PC-9 (cell line): ENCODE measurements at regions not wholly inside any gene's neighbourhood (a gene's known extent, or its start where the extent isn't known, plus 50 kb on each side); places are given as distances from the start of the nearest gene placed in this dataset.

Experiments
- BruUV-seq: library from RNA; stranded (reverse); fragments of 400-500 nt; replicated peaks from 2 replicates; lab custom pipeline; 2021; lab: Mats Ljungman, UMichigan
- CTCF ChIA-PET: fragments of 300-600 bp; sonication (Branson Sonifier 250); formaldehyde crosslinking; loops from one replicate; lab custom pipeline; 2022; ENCODE audit warnings: antibody characterized with exemption; lab: Charles Lee
- POLR2A ChIA-PET: fragments of 300-600 bp; sonication (Branson Sonifier 250); formaldehyde crosslinking; loops from one replicate; lab custom pipeline; 2022; ENCODE audit warnings: antibody characterized with exemption; ENCODE audit not compliant: unreplicated experiment; lab: Charles Lee
- DNase-seq, 2 experiments: peaks; one replicate each; pipeline versions ENCODE4 v3.0.0 to v3.0.0-alpha.2; 2015 to 2022; ENCODE audit warnings: mixed read lengths in 1 of 2
- H2AFZ ChIP-seq: fragments of 200-600 bp; sonication (generic); 2 replicates; pipeline ENCODE4 v1.8.1; 2017; ENCODE audit warnings: antibody characterized with exemption
- H3F3A ChIP-seq: fragments of 200-600 bp; sonication (generic); 2 replicates; pipeline ENCODE4 v1.8.1; 2017; ENCODE audit warnings: antibody characterized with exemption, mild to moderate bottlenecking, low read depth; ENCODE audit not compliant: insufficient read depth
- H3K27ac ChIP-seq: fragments of 200-600 bp; sonication (generic); 2 replicates; pipeline ENCODE4 v1.6.1; 2016; ENCODE audit warnings: mixed run types
- H3K27me3 ChIP-seq: fragments of 200-600 bp; sonication (generic); 2 replicates; pipeline ENCODE4 v1.6.1; 2016; ENCODE audit warnings: low read depth, mixed run types; ENCODE audit not compliant: insufficient read depth
- H3K36me3 ChIP-seq: fragments of 200-600 bp; sonication (generic); 2 replicates; pipeline ENCODE4 v1.6.1; 2016; ENCODE audit warnings: low read depth, mixed run types
- H3K4me1 ChIP-seq: fragments of 200-600 bp; sonication (generic); replicated peaks from 2 replicates; pipeline ENCODE4 v1.6.1; 2016; ENCODE audit warnings: mixed run types; ENCODE audit not compliant: insufficient read depth
- H3K4me2 ChIP-seq: fragments of 200-600 bp; sonication (generic); 2 replicates; pipeline ENCODE4 v1.6.1; 2017; ENCODE audit warnings: mixed run types
- H3K4me3 ChIP-seq: fragments of 200-600 bp; sonication (generic); 2 replicates; pipeline ENCODE4 v1.6.1; 2016; ENCODE audit warnings: mixed run types
- H3K79me2 ChIP-seq: fragments of 200-600 bp; sonication (generic); 2 replicates; pipeline ENCODE4 v1.6.1; 2017; ENCODE audit warnings: low read depth, mixed run types
- H3K9me2 ChIP-seq: fragments of 200-600 bp; sonication (generic); 2 replicates; pipeline ENCODE4 v1.8.1; 2017; ENCODE audit warnings: mild to moderate bottlenecking; ENCODE audit not compliant: insufficient read depth
- H3K9me3 ChIP-seq: fragments of 200-600 bp; sonication (generic); 2 replicates; pipeline ENCODE4 v1.8.1; 2016; ENCODE audit warnings: low read depth; ENCODE audit not compliant: insufficient read depth
- H4K20me1 ChIP-seq: fragments of 200-600 bp; sonication (generic); 2 replicates; pipeline ENCODE4 v1.8.1; 2017; ENCODE audit not compliant: insufficient read depth
- EZH2 ChIP-seq: fragments of 200-600 bp; sonication (generic); IDR thresholded peaks from 2 replicates; pipeline ENCODE4 v1.8.0; 2017; ENCODE audit warnings: antibody characterized with exemption, low read depth
- intact Hi-C: fragments of 100-400 bp; cut with micrococcal nuclease; formaldehyde crosslinking; loops from one replicate; pipeline ENCODE4 v1.10.0; 2022; ENCODE audit not compliant: unreplicated experiment
- TF ChIP-seq, protein P1 (sequence below): fragments of 200-600 bp; sonication (generic); conservative IDR thresholded peaks from 2 replicates; pipeline ENCODE4 v1.6.1; 2017; ENCODE audit warnings: mixed run types, antibody characterized with exemption, mild to moderate bottlenecking, moderate library complexity

DNA sequence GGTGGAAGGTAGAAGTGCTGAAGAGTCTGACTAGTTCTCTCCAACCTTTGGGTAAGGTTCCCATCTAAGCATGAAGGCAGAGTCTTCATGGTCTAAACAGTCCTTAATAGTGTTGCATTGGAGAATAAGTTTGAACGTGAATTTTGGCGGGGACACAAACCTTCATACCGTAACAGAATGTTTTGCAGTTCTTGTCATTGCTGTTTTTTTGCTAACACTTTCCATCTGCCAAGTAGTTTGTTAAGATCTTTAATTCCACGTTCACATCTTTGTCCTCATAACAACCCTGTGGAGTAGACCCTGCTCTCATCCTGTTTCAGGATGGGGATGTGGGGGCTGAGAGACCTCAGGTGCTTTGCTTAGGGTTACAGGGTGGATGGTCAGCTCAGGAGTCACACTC, 936.9 kb upstream of the EEF2KMT start:
- POLR2A ChIA-PET: no interaction called here

DNA sequence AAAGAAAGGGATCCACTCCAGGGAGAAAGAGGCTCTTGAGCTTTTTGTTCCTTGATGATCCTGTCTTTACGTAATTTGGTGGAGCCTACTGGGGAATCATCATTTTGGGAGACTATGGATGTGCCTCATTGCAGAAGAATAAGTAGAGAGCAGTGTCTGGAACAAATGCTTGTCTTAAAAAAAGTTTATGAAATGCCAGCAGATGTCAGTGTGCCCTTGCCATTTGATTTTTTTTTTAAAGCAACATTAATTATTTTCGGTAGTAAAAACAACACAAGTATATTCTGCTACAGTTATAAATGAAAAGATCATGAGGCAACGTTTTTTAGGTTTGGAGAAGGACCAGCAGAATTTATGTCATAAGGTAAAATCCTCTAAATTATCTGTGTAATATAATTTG, 934.8 kb upstream of the EEF2KMT start:
- H3K79me2 ChIP-seq: no peaks in the 10 kb centered on the region
- no peaks in the 10 kb centered on the region for H3K9me3 ChIP-seq
- POLR2A ChIA-PET: no interaction called here
- no TSS peak for BruUV-seq
- H3K9me2 ChIP-seq: no peaks in the 10 kb centered on the region
- H3K4me1 ChIP-seq: no peaks in the 10 kb centered on the region
- DNase-seq: no peak
- no peaks in the 10 kb centered on the region; the same call in 1 of the 2 replicates for H4K20me1 ChIP-seq
- no peaks in the 10 kb centered on the region for H3K36me3 ChIP-seq
- H2AFZ ChIP-seq: no peak overlapping the region
- no peak overlapping the region for H3K27ac ChIP-seq
- no peak overlapping the region for H3K4me3 ChIP-seq
- CTCF ChIA-PET: no interaction called here
- H3K27me3 ChIP-seq: peaks cover 4% of the 10 kb centered on the region
- intact Hi-C loops: no loop called here
- no peak overlapping the region for H3K4me2 ChIP-seq
- no peaks in the 10 kb centered on the region for H3F3A ChIP-seq
- no peak for TF ChIP-seq EZH2
- TF ChIP-seq, protein P1, sequence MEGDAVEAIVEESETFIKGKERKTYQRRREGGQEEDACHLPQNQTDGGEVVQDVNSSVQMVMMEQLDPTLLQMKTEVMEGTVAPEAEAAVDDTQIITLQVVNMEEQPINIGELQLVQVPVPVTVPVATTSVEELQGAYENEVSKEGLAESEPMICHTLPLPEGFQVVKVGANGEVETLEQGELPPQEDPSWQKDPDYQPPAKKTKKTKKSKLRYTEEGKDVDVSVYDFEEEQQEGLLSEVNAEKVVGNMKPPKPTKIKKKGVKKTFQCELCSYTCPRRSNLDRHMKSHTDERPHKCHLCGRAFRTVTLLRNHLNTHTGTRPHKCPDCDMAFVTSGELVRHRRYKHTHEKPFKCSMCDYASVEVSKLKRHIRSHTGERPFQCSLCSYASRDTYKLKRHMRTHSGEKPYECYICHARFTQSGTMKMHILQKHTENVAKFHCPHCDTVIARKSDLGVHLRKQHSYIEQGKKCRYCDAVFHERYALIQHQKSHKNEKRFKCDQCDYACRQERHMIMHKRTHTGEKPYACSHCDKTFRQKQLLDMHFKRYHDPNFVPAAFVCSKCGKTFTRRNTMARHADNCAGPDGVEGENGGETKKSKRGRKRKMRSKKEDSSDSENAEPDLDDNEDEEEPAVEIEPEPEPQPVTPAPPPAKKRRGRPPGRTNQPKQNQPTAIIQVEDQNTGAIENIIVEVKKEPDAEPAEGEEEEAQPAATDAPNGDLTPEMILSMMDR: no peak

More for the DNA sequence above, 936.9 kb upstream of the EEF2KMT start:
- H3K27me3 ChIP-seq: no peaks in the 10 kb centered on the region; the same call in none of the 2 replicates
- no peaks in the 10 kb centered on the region for H3K79me2 ChIP-seq
- TF ChIP-seq, protein P1: no peak
- no peak for TF ChIP-seq EZH2
- intact Hi-C loops: no loop called here
- no peaks in the 10 kb centered on the region for H3F3A ChIP-seq
- no peaks in the 10 kb centered on the region for H3K36me3 ChIP-seq
- H3K4me1 ChIP-seq: no peaks in the 10 kb centered on the region
- no peak overlapping the region for H3K4me2 ChIP-seq
- no peaks in the 10 kb centered on the region; the same call in 1 of the 2 replicates for H4K20me1 ChIP-seq
- H3K9me3 ChIP-seq: no peaks in the 10 kb centered on the region
- H2AFZ ChIP-seq: no peak overlapping the region
- DNase-seq: no peak
- H3K9me2 ChIP-seq: no peaks in the 10 kb centered on the region
- BruUV-seq: no TSS peak
- H3K27ac ChIP-seq: no peak overlapping the region
- H3K4me3 ChIP-seq: no peak overlapping the region
- CTCF ChIA-PET: no interaction called here

DNA sequence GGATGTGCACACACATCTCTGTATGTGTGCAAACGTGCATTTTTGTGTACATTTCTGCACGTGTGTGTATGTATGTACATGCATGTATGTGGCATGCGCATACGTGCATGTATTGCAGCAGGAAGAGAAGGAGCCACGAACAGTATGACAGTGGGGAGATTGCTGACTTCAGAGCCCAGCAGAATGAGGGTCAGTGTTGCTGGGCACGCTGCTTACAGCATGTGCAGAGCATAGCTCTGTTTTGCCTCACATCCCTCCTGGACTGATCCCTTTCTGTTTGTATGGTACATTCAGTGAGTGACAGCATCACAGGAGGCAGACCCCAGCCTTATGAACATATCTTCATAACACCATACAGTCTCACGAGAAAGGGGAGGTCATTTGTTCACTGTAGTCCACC, 934.0 kb upstream of the EEF2KMT start:
- Histone ChIP-seq H4K20me1 (no peaks in the 10 kb centered on the region; the same call in 1 of the 2 replicates), H3K4me2 (no peak overlapping the region), H3K9me2 (no peaks in the 10 kb centered on the region), H3F3A (no peaks in the 10 kb centered on the region), H3K36me3 (no peaks in the 10 kb centered on the region), H3K27me3 (peaks cover 8% of the 10 kb centered on the region; the same call in 1 of the 2 replicates), H3K4me3 (no peak overlapping the region), H2AFZ (no peak overlapping the region), H3K27ac (no peak overlapping the region), H3K4me1 (no peaks in the 10 kb centered on the region), H3K9me3 (no peaks in the 10 kb centered on the region), H3K79me2 (no peaks in the 10 kb centered on the region)
- CTCF ChIA-PET: no interaction called here
- no peak for TF ChIP-seq EZH2
- TF ChIP-seq, protein P1: no peak
- POLR2A ChIA-PET: no interaction called here
- intact Hi-C loops: no loop called here
- BruUV-seq: no TSS peak
- no peak for DNase-seq
